Lower leg skin (tissue), 4 donors: ENCODE measurements at regions not wholly inside any gene's neighbourhood (a gene's known extent, or its start where the extent isn't known, plus 50 kb on each side); places are given as distances from the start of the nearest gene placed in this dataset.
A peak's percentile ranks its signal among the peaks of the same experiment; 100 is the strongest.
"Not testable (repeated sequence)": the region's sequence is repeated elsewhere in the genome, so short reads cannot be mapped to it uniquely, and the experiment has no call there.

Experiments used
- DNase-seq, 2 donors: peaks; one replicate each; pipeline ENCODE4 v3.0.0-alpha.2; 2019; ENCODE audit warnings: low spot score in 2 of 2
- H3K4me3 ChIP-seq: fragments of 200-600 bp; sonication (generic); 2 replicates; pipeline ENCODE4 v1.5.1; 2017; ENCODE audit warnings: mild to moderate bottlenecking, low read depth; ENCODE audit not compliant: poor library complexity, severe bottlenecking
- CTCF ChIP-seq, 3 donors: fragments of 450-650 bp; IDR thresholded peaks; one replicate each; pipeline ENCODE4 v1.5.1; 2016; ENCODE audit warnings: antibody characterized with exemption in 3 of 3, mild to moderate bottlenecking in 3 of 3, moderate library complexity in 2 of 3
- POLR2A ChIP-seq, 2 donors: fragments of 450-650 bp; IDR thresholded peaks; one replicate each; pipeline ENCODE4 v1.6.1; 2016 to 2017; ENCODE audit warnings: antibody characterized with exemption in 2 of 2, mild to moderate bottlenecking in 1 of 2, moderate library complexity in 1 of 2
- WGBS, 2 donors: methylation state at CpG; one replicate each; pipeline ENCODE4 v1.1.5; 2018; 5-methylcytosine and 5-hydroxymethylcytosine counted together
- intact Hi-C: fragments of 100-400 bp; cut with DNase I; formaldehyde crosslinking; loops from one replicate; pipeline ENCODE4 v1.15.0; 2023; ENCODE audit warnings: low total_unique reads

- intact Hi-C loops, result no loop called here
- no peak for TF ChIP-seq POLR2A (IDR thresholded peaks at IDR 0.05)
- TF ChIP-seq CTCF (IDR thresholded peaks at IDR 0.05), result no peak
- peak in 1 of 2 donors; percentile 89 for DNase-seq
- no peak overlapping the region for H3K4me3 ChIP-seq
- 43 to 54% methylated on average over 17 of the region's 17 CpGs for WGBS, 2 donors
Observed at GRCh38 chr14:106790189-106791036, 1264.0 kb downstream of the TMEM121 start.

GRCh38 chr14:106792543-106792942 lies 1266.2 kb downstream of the TMEM121 start:
- H3K4me3 ChIP-seq, result no peak overlapping the region
- WGBS, 2 donors, result 73 to 83% methylated on average over 5 of the region's 5 CpGs
- no peak for TF ChIP-seq CTCF (IDR thresholded peaks at IDR 0.05)
- no peak for TF ChIP-seq POLR2A (IDR thresholded peaks at IDR 0.05)
- intact Hi-C loops, result no loop called here
- no peak for DNase-seq

- intact Hi-C loops, DNase-seq, H3K4me3 ChIP-seq: not testable (repeated sequence)
- 51 to 54% methylated on average over 4 of the region's 4 CpGs for WGBS, 2 donors
Observed at GRCh38 chr14:106798166-106798565, 1271.8 kb downstream of the TMEM121 start.

GRCh38 chr14:106802413-106803364 lies 1276.3 kb downstream of the TMEM121 start:
- 56 to 68% methylated on average over 25 to 26 of the region's 26 CpGs for WGBS, 2 donors
- no peak overlapping the region for H3K4me3 ChIP-seq
- TF ChIP-seq CTCF (IDR thresholded peaks at IDR 0.05), result no peak
- intact Hi-C loops, result no loop called here
- DNase-seq, result no peak

- DNase-seq, result no peak
- intact Hi-C loops, result no loop called here
- no peak overlapping the region for H3K4me3 ChIP-seq
- WGBS, 2 donors, result 51 to 54% methylated on average over 6 of the region's 6 CpGs
- TF ChIP-seq CTCF (IDR thresholded peaks at IDR 0.05) (no peak), POLR2A (IDR thresholded peaks at IDR 0.05) (no peak)
Observed at GRCh38 chr14:106803379-106803778, 1277.0 kb downstream of the TMEM121 start.

- 34 to 46% methylated on average over 3 of the region's 3 CpGs for WGBS, 2 donors
- DNase-seq, result no peak
- TF ChIP-seq POLR2A (IDR thresholded peaks at IDR 0.05) (no peak), CTCF (IDR thresholded peaks at IDR 0.05) (no peak)
- intact Hi-C loops, result no loop called here
- H3K4me3 ChIP-seq, result no peak overlapping the region
Observed at GRCh38 chr14:106807493-106807892, 1281.1 kb downstream of the TMEM121 start.
